NCI-H2196 (cell line): ENCODE measurements at regions not wholly inside any gene's neighbourhood (a gene's known extent, or its start where the extent isn't known, plus 50 kb on each side); places are given as distances from the start of the nearest gene placed in this dataset.

ENCODE experiments used
- DNase-seq: peaks from one replicate; lab custom pipeline; 2025; ENCODE audit not compliant: unreplicated experiment; lab: John Stamatoyannopoulos, UW

DNA sequence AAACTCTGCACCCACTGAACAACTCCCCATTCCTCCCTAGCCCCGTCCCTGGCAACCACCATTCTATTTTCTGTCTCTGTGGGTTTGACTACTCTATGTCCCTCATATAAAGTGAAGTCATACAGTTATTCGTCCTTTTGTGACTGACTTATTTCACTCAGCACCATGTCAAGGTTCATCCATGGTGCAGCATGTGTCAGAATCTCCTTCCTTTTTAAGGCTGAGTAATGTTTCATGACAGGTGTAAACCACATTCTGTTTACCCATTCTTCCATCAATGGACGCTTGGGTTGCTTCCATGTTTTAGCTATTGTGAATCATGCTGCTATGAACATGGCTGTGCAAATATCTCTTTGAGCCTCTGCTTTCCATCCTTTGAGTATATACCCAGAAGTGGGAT lies 192.3 kb upstream of the NSMCE3 start:
- DNase-seq = no peak

DNA sequence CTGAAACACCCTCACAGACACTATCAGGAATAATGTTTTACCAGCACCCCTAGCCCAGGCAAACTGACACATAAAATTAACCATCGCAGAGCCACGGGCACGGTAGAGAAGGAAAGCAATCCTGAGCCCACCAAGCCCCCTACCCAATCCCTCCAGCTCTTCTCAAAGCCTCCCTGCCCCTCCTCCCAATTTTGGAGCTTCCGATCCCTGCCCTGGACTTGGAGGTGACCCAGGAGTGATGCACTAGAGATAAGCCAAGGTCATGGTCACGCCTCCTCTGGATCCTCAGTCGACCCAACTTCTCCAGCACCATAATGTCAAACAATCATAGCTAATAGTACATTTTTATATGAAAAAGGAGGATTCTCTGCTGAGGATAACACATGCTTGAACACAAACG lies 188.7 kb upstream of the NSMCE3 start:
- no peak for DNase-seq

DNA sequence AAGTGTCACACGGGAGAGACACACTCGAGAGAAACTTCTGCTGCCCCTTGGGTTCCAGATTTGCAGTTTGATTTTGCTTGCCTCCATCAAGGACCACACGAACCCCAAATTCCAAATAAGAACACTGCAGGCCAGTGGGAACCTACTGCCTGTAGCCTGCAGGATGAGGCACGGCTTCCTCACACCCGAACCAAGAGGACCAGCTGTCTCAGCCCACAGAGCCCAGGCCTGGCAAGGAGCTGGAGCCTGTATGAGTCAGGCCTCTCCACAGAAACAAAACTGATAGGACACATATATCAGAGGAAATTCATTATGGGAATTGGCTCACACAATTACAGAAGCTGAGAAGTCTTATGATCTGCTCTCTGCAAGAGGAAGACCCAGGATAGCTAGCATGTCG lies 188.1 kb upstream of the NSMCE3 start:
- DNase-seq = no peak

DNA sequence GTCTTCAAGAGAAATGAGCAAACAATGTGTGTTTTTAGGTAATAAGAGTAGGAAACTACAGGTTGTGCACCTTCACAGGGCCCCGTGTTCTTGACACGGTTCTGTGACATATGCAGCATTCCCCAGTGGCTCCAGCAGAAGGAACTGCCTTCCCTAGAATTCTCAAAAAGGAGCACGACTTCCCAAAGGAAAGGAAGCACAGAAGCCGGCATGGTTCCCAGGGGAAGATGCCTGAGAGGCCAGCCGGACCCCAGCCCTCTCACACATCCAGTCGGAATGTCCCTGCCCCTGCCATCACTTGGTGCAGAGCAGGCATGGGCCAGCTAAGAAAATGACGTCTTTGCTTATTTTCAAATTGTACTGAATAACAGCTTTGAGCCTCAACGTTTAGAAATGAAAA lies 187.3 kb upstream of the NSMCE3 start:
- DNase-seq = no peak

DNA sequence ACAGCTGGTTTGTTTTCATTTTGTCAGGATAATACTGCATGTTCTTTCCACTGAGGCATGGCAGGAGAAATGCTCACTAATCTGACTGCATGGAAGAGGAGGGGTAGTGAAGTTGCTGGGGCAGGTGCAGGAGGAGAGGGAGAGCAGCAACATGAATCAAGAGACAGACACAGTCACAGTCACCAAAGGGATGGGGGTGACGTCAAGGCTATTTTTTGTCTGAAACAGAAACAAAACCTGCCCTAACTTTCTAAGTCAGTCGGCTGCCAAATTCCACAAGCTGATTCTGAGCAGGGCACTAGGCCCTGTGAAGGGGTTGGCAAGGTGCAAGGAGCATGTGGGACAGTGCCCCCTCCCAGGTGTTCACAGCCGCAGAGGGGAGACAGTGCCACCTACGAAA lies 186.6 kb upstream of the NSMCE3 start:
- DNase-seq = no peak

DNA sequence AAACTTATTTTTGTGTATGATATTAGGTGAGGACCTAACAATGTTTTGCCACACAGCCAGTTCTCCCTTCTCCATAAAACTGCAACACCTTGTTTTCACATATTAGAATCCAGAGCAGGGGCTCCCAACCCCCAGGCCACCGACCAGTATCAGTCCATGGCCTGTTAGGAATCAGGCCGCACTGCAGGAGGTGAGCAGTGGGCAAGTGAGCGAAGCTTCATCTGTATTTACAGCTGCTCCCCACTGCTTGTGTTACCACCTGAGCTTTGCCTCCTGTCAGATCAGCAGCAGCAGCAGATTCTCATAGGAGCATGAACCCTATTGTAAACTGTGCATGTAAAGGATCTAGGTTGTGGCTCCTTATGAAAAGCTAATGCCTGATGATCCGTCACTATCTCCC lies 185.9 kb upstream of the NSMCE3 start:
- no peak for DNase-seq

DNA sequence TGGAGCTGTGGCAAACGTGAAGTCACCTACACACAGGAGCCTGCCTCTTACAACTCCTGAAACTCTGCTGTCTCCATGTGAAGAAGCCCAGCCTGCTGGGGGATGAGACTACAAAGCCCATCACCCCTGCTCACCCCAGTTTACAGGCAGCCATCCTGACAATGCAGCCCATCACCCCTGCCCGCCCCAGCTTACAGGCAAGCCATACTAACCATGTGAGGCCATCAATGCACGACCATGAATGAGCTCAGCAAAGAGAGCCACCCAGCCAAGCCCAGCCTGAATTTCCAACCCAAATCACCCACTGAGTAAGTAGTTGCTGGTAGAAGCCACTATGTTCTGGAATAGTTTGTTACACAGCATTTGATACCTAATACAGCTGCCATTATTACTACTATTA lies 185.4 kb upstream of the NSMCE3 start:
- no peak for DNase-seq

DNA sequence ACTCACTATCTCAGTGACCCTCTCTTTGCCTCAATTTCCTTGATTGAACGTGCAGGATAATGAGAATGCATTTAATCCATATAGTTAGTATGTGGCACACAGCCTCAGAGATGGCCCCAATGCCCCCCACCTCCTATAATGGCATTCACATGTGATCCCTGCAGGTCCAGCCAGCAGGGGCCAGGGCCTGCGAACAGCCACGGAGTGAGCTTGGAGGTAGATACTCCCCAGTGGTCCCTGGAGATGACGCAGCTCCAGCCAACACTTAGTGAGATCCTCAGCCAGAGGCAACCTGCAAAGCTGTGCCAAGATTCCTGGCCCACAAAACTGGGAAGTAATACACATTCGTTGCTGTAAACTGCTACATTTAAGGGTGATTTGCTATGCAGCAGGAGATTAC lies 184.9 kb upstream of the NSMCE3 start:
- DNase-seq = no peak

DNA sequence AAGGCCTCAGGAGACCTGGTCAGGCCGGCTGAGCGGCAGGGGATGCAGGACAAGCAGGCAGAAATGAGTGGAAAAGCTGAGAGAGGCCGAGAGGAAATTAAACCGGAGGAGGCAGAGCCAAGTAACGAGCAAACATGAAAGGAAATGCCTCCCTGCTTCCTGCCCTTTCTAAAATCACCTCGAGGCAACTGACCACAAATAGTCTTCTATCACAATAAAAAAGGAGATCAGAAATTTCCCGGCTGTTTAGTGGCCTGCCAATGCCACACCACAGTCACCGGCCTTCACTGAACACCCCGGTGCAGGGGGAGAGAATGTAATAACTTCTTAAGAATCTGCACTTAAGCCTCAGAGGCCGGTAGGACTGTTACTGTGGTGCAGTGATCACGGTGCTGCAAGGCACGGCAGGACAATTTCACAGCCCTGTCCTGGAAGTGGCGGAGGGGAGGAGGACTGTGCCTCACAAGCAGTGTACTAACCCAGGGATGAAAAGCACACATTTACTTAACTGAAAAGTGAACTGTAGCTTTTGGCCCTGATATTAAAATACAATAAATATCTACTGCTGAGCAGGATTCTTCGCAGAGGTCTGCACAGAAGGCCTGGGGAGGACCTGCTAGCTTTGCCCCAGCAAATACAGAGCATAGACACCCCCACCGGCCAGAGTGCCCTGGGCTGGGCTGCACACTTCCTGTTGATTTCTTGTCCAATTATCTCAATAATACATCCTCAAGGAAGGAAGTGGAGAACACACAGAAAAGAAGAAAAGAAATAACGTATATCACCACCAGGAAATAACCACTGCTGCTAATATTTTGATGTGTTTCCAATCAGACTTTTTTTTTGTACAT lies 183.5 kb upstream of the NSMCE3 start:
- no peak for DNase-seq

DNA sequence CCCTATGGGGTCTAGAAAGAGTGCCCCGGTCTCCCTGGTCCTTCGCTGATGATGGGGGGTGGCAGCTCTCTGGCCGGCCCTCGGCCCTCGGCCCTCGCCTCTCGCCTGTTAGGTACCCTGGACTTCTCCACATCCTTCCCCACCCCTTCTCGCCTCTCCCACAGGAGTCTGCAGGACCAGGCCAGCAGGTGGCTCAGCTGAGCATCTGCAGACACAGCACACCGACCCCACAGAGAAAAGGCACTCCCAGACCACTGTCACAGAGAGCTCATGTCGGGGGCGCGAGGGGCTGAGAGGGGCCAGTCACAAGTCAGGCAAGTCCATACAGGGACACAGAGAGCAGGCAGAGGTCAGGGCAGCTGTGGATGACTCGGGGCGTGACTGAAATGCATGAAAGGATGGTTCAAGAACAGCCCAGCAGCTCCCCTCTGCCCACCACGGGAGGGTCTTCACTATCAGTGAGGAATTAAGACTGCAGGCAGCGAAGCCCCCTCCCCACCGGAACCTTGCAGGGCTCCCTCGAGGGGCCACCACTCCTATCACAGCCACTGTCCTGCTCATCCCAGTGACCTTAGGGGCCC lies 181.7 kb upstream of the NSMCE3 start:
- DNase-seq = no peak

DNA sequence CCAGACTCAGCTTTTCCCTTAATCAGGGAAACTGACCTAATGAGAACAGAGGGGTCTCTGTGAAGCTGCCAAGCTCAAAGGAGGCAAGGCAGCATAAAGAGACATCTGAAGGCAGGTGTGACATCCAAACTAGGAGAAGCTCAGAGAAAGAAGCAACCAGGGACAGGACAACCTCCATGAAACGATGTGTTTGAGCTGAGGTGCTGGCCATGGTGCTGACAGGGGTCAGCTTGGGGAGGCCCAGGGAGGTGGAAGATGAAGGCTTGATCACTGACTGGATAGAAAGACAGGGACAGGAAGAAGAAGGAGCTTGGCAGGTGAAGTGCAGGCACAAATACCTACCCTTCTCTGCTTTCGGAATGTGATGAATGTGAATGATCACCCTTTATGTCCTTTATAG lies 179.5 kb upstream of the NSMCE3 start:
- no peak for DNase-seq

DNA sequence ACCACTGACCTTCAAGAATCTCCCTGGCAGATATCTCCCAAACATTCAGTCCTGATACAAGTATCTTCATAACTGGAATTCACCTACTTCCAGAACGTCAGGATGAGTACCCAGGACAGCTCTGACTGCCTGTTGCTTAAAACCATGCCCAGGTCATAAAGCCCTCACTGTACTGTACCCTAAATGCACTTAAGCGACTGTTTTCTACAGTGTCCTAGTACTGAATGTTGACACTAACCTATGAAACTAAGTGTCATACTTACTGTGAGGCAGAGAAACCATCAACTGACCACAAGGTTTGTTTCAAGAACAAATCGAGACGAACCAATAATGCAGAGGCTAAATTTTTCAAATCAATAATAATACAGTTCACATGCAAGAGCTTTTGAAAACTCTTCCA lies 178.7 kb upstream of the NSMCE3 start:
- no peak for DNase-seq

DNA sequence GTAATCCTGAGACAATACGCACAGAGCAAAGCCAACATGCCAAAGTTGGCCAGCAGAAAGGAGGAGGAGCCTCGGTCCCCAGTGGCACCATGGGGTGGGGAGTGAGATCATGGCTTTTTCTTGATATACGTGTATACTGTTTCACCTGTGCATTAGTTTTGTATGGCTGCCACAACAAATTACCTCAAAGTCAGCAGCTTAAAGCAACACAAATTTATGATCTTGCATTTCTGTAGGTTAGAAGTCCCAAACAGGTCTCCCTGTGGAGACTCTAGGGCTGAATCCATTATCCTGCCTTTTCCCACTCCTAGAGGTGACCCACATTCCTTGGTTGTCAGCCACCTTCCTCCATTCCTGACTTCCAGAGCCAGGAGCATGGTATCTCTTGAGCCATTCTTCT lies 176.9 kb upstream of the NSMCE3 start:
- no peak for DNase-seq

DNA sequence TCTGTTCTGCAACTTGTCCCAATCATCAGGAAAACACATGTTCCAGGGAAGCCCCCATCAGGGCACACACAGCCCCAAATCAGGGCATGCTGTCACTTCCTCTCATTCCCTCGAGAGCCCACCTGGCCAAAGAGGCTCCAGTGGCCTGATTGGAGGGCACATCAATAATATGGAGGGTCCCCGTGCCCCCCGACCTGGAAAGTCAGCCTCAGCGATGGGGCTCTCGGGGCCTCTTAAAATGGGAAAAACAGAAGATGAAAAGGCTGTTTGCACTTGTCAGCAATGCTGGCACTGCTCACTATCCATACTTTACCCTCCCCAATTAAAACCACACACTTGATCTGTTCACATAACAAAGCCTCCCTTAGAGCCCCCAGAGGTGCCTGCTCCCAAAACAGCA lies 172.9 kb upstream of the NSMCE3 start:
- DNase-seq = no peak

DNA sequence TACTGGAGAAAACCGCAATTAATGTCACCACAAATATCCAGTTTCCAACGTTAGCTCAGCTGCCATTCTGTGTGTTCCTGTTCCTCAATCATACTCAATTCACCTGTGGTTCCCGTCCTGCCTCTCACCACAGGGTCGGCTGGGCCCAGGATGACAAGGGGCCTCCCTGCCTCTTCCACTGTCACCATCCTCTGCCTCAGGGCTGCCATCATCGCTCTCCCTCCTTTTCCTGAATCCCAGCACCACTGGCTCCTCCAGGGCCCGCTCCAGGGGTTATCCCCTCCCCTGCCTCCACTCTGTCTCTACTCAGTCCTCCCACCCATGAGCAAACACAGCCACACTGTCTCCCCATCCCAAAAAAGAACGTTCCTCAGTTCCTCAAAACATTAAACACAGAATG lies 170.9 kb upstream of the NSMCE3 start:
- no peak for DNase-seq

DNA sequence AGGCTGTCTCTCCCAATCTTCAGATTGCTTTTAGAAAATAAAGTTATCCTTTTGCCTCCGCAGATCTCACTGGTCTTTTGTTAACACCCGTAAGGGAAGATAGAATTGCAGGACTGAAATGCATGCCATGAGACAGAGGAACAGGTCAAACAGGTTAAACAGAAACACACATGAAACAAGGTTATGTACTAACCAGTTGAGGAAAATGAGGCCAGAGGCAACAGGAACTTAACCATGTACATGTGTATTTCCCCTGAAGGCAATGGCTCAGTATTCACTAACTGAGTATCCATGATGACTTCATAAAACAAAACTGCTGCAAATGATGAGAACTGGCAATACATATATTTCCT lies 169.1 kb upstream of the NSMCE3 start:
- DNase-seq = no peak

DNA sequence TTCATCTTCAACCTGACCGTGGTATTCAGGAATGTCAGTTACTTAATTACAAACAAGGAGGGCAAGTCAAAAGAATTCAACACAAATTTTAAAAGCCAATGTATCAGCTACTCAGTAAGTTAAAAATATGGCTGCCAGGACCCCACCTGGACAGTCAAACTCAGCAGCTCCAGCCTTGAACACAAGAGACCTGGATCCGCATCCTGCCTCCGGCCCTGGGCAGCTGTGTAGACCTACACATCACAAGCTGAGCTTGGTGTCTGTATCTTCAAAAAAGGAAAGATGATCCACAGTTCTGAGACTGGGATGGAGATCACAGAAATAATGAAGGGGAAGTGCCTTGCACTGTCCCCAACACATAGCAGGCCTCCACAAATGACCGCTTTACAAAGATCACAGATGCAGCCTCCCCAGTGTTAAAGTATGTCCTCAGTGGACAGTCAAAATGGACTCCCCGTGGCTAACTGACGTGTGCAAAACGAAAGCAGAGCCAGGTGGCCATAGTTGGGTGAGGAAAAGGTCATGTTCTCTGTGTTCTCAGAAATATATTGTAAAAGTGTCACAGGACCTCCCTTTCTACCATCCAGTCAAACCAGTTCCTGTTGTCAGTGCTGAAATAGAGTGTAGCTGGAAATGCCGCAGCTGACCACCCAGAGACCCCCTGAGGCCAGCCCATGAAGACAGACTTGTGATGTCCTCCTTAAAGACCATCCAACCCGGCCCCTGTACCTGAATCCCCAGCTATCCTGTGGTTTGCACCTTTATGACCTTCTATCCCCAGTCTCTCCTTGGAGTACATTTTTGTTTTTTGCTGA lies 168.5 kb upstream of the NSMCE3 start:
- DNase-seq = no peak

DNA sequence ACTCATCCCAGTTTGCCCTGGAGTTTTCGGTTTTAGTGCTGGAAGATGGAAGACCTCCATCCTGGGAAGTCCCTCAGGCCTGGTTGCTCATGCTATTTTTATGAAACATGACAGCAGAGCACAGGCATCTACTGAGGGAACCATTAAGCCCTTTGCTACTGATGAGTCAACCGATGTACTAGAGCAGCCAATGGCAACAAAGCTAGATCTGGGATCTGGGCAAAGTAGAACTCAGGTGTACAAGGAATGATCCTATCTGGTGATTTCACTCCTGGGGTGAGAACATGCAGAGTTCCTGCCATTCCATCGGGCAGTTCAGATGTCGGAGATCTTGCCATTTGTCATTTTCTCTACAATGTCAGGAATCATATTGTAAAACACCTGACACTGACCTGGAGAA lies 166.2 kb upstream of the NSMCE3 start:
- no peak for DNase-seq

DNA sequence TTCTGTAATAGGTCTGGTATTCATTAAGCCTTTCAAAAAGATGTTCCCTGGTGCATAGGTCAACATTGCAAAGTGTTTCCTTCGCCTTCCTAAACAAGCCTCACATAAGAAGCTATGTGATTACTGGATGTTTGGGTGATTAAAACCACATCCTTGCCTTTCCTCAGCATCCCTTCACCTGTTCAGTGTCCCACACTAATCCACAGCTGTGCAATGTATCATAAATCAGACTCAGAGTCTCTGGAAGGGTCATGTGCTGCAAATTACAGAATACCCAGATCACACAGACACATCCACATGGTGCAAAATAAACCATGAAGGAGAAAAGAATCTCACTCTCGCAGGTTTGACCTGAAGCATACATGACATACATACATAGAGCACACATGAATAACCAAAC lies 164.7 kb upstream of the NSMCE3 start:
- DNase-seq = no peak

DNA sequence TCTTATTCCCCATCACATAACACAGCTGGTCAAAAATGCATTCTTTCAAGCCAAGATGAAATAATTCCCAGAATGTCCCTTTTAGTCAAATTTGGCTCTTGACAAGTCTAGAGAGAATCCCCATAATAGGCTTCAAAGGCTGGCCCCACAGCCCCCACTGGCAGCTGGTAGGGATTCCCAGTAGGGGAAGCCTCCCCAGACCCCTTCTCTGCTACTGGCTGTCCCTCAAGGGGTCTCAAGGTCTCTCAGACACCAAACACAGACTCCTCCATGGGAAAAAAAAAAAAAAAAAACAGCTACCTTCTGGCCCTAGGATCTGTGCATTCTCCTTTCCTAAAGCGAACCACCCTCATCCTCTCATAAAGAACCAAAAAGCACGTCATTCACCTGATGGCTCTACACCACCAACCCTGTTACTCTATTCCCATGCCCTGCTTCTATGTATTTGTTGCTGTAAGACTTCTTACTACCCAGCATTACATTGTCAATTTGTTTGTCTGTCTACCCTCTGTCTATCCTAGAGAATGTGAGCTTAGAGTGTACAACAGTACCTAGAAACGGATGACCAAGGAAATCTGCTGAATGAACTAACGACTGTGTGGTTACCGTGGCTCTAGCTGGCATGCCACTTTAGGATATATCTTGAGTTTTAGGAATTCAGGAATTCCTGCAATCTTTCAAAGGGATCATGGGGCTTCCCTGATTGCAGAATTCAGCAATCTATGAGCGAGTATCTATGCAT lies 164.1 kb upstream of the NSMCE3 start:
- DNase-seq = no peak

DNA sequence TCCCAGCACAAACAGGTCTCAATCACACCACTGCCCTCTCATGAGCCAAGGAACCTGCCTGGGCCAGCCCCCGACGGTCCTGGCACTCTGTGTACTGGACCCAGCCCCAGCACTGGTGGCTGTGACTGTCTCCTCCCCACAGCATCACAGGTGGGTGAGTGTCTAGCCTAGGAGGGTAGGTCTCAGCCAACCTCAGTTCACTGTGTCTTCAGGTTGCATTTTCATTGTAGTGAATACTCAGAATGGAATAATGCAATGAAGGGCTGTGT lies 163.4 kb upstream of the NSMCE3 start:
- DNase-seq = no peak
